Osteoblast (primary cell): ENCODE measurements at regions not wholly inside any gene's neighbourhood (a gene's known extent, or its start where the extent isn't known, plus 50 kb on each side); places are given as distances from the start of the nearest gene placed in this dataset.

ENCODE experiments used
- DNase-seq: peaks from one replicate; pipeline ENCODE4 v3.0.0; 2011; ENCODE audit warnings: low spot score, mixed read lengths; ENCODE audit not compliant: insufficient read length; ENCODE audit errors: missing footprints
- H2AFZ ChIP-seq: 2 replicates; pipeline ENCODE4 v1.6.0; 2011; ENCODE audit warnings: mild to moderate bottlenecking, low read length
- H3K27ac ChIP-seq: 2 replicates; pipeline ENCODE4 v1.5.1; 2011; ENCODE audit warnings: mild to moderate bottlenecking, low read depth, low read length, moderate library complexity
- H3K27me3 ChIP-seq: 2 replicates; pipeline ENCODE4 v1.6.0; 2012; ENCODE audit warnings: mild to moderate bottlenecking, control low read depth, inconsistent platforms, low read length, moderate library complexity; ENCODE audit not compliant: insufficient read depth
- H3K36me3 ChIP-seq: 2 replicates; pipeline ENCODE4 v1.5.1; 2011; ENCODE audit warnings: mild to moderate bottlenecking, low read length, control low read depth, moderate library complexity; ENCODE audit not compliant: insufficient read depth
- H3K4me1 ChIP-seq: 2 replicates; pipeline ENCODE4 v1.5.1; 2011; ENCODE audit warnings: mild to moderate bottlenecking, low read length, control low read depth, moderate library complexity; ENCODE audit not compliant: insufficient read depth
- H3K4me2 ChIP-seq: 2 replicates; pipeline ENCODE4 v1.6.0; 2011; ENCODE audit warnings: mild to moderate bottlenecking, low read length; ENCODE audit not compliant: insufficient read depth
- H3K4me3 ChIP-seq: fragments of 200-600 bp; sonication (generic); 3 replicates; pipeline ENCODE4 v1.5.1; 2012; ENCODE audit warnings: mild to moderate bottlenecking, low read length, inconsistent platforms; ENCODE audit not compliant: insufficient read depth
- H3K79me2 ChIP-seq: 2 replicates; pipeline ENCODE4 v1.6.0; 2012; ENCODE audit warnings: mild to moderate bottlenecking, low read length, control low read depth, inconsistent platforms; ENCODE audit not compliant: insufficient read depth
- H3K9me3 ChIP-seq: 2 replicates; pipeline ENCODE4 v1.5.1; 2011; ENCODE audit warnings: low read depth, low read length, control low read depth
- H4K20me1 ChIP-seq: 2 replicates; pipeline ENCODE4 v1.6.0; 2012; ENCODE audit warnings: mild to moderate bottlenecking, low read length, control low read depth; ENCODE audit not compliant: insufficient read depth
- CTCF ChIP-seq: IDR thresholded peaks from 2 replicates; pipeline ENCODE4 v1.5.1; 2011; ENCODE audit warnings: mild to moderate bottlenecking, low read depth, low read length, moderate library complexity; ENCODE audit errors: extremely low read depth

- no peak overlapping the region for H3K27ac ChIP-seq
- no peak for TF ChIP-seq CTCF
- no peak overlapping the region for H3K4me3 ChIP-seq
- H3K79me2 ChIP-seq: no peaks in the 10 kb centered on the region
- peaks cover 3% of the 10 kb centered on the region for H3K9me3 ChIP-seq
- H2AFZ ChIP-seq: no peak overlapping the region
- no peaks in the 10 kb centered on the region for H3K4me1 ChIP-seq
- DNase-seq: no peak
- no peaks in the 10 kb centered on the region for H3K27me3 ChIP-seq
- H3K36me3 ChIP-seq: no peaks in the 10 kb centered on the region
- no peak overlapping the region for H3K4me2 ChIP-seq
- H4K20me1 ChIP-seq: no peaks in the 10 kb centered on the region
Observed at GRCh38 chr5:3201121-3201520, 394.5 kb upstream of the IRX1 start.

DNA sequence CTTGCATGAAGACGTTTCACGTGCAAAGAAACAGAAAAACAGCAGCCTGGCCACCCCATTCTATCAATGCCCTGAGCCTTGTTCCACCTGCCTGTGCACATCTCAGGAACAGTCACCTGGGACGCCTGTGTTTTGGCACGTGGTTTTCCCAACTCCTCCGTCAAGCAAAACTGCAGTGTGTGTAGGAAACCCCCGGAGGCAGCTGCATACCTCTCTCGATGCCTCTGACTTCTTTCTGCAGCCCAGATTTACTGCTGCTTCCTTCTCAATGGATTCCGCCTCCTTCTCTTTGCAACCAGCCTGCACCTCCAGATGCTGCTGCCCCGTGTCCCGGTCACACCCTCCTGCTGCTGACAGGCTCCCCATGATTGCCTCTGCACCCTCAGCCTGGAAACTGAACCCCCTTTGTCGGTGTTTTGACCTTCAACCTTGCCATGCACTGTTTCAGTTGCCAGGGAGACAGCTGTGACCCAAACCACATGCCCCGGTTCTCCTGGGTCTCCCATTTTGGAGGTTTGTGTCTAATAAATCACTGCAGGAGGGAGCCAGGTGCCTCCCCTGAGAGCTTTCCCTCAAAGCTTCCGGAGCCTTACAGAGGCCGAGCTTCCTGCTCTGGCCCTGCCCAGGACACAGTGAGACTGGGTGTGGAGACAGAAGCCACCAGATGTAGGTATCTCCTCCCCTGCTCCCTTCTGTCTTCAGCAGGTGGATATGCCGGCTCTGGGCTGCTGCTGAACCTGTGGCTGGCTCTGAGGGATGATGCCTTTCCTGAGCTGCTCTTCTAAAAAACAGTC, 395.5 kb upstream of the IRX1 start:
- H3K9me3 ChIP-seq: peaks cover 3% of the 10 kb centered on the region
- no peak for TF ChIP-seq CTCF
- no peak overlapping the region for H2AFZ ChIP-seq
- DNase-seq: no peak
- H3K27me3 ChIP-seq: no peaks in the 10 kb centered on the region
- no peaks in the 10 kb centered on the region for H4K20me1 ChIP-seq
- no peak overlapping the region for H3K4me2 ChIP-seq
- no peak overlapping the region for H3K4me3 ChIP-seq
- H3K27ac ChIP-seq: no peak overlapping the region
- H3K79me2 ChIP-seq: no peaks in the 10 kb centered on the region
- no peaks in the 10 kb centered on the region for H3K36me3 ChIP-seq
- no peaks in the 10 kb centered on the region for H3K4me1 ChIP-seq

DNA sequence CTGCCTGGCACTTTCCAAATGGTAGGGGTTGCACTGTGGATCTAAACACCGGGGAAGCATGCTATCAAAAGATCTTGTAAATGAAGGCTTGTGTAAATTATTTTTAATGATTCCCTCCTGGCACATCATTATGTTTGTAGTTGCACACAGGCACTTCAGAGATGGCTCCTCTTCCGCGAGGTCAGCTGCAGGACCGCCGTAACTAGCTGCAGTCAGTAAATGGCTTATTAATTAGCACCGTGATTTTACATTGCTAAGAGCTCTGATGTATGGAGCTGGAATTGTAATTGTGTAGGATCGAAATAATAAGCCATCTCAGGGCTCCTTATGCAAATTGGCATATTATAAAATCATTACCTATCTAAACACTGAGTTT, 397.6 kb upstream of the IRX1 start:
- no peak for DNase-seq
- H4K20me1 ChIP-seq: no peaks in the 10 kb centered on the region

More for the DNA sequence above, 397.6 kb upstream of the IRX1 start:
- H2AFZ ChIP-seq: no peak overlapping the region
- H3K27ac ChIP-seq: no peak overlapping the region
- H3K4me3 ChIP-seq: no peak overlapping the region
- no peaks in the 10 kb centered on the region for H3K79me2 ChIP-seq
- H3K9me3 ChIP-seq: no peaks in the 10 kb centered on the region
- no peak overlapping the region for H3K4me2 ChIP-seq
- no peaks in the 10 kb centered on the region for H3K27me3 ChIP-seq
- TF ChIP-seq CTCF: no peak
- no peaks in the 10 kb centered on the region for H3K4me1 ChIP-seq
- H3K36me3 ChIP-seq: no peaks in the 10 kb centered on the region
